Stomach (tissue), 4 donors: ENCODE measurements at regions not wholly inside any gene's neighbourhood (a gene's known extent, or its start where the extent isn't known, plus 50 kb on each side); places are given as distances from the start of the nearest gene placed in this dataset.

Experiments used
- EP300 ChIP-seq: sonication (generic); formaldehyde crosslinking; IDR thresholded peaks from one replicate; pipeline ENCODE4 v1.6.1; 2017; ENCODE audit warnings: antibody characterized with exemption
- POLR2A ChIP-seq, 4 donors: fragments of 450-650 bp; IDR thresholded peaks; one replicate each; pipeline ENCODE4 v1.6.1; 2016; ENCODE audit warnings: antibody characterized with exemption in 4 of 4, control low read depth in 2 of 4, mild to moderate bottlenecking in 1 of 4, moderate library complexity in 1 of 4
- POLR2AphosphoS5 ChIP-seq, 3 donors: sonication (generic); formaldehyde crosslinking; IDR thresholded peaks; one replicate each; pipeline ENCODE4 v1.6.1; 2016; ENCODE audit warnings: antibody characterized with exemption in 3 of 3
- TF ChIP-seq, protein P1 (sequence below), 7 experiments: fragments of 450-650 bp in 4 of 7; fragments of 200-600 bp in 3 of 7; sonication (generic) in 3 of 7; IDR thresholded peaks; one replicate each; pipeline ENCODE4 v1.5.1; 2016 to 2019; ENCODE audit warnings: antibody characterized with exemption in 7 of 7, control low read depth in 2 of 7, mild to moderate bottlenecking in 1 of 7

DNA sequence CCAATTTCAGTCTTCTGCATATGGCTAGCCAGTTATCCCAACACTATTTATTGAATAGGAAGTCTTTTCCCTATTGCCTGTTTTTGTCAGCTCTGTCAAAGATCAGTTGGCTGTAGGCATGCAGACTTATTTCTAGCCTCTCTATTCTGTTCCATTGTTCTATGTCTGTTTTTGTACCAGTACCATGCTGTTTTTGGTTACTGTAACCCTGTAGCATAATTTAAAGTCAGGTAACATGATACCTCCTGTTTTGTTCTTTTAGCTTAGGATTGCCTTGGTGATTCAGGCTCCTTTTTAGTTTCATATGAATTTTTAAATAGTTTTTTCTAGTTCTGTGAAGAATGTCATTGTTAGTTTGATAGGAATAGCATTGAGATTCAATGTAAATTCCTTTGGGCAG lies 104.9 kb upstream of the SLCO6A1 start:
- TF ChIP-seq, protein P1, sequence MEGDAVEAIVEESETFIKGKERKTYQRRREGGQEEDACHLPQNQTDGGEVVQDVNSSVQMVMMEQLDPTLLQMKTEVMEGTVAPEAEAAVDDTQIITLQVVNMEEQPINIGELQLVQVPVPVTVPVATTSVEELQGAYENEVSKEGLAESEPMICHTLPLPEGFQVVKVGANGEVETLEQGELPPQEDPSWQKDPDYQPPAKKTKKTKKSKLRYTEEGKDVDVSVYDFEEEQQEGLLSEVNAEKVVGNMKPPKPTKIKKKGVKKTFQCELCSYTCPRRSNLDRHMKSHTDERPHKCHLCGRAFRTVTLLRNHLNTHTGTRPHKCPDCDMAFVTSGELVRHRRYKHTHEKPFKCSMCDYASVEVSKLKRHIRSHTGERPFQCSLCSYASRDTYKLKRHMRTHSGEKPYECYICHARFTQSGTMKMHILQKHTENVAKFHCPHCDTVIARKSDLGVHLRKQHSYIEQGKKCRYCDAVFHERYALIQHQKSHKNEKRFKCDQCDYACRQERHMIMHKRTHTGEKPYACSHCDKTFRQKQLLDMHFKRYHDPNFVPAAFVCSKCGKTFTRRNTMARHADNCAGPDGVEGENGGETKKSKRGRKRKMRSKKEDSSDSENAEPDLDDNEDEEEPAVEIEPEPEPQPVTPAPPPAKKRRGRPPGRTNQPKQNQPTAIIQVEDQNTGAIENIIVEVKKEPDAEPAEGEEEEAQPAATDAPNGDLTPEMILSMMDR (IDR thresholded peaks at IDR 0.05), result no peak
- TF ChIP-seq POLR2A (IDR thresholded peaks at IDR 0.05), result no peak
- no peak for TF ChIP-seq EP300
- TF ChIP-seq POLR2AphosphoS5 (IDR thresholded peaks at IDR 0.05), result no peak
